WTC11 (cell line): ENCODE measurements at regions not wholly inside any gene's neighbourhood (a gene's known extent, or its start where the extent isn't known, plus 50 kb on each side); places are given as distances from the start of the nearest gene placed in this dataset.

Experiments used
- ATAC-seq: fragments of 200-7000 bp; cut with Tn5 transposase; 2 replicates; pipeline ENCODE4 v1.10.0; 2021; ENCODE audit warnings: mild to moderate bottlenecking, moderate library complexity
- CTCF ChIA-PET: fragments of 300-600 bp; sonication (Branson Sonifier 250); formaldehyde crosslinking; loops from one replicate; lab custom pipeline; 2021; ENCODE audit warnings: antibody characterized with exemption; lab: Charles Lee
- POLR2A ChIA-PET: fragments of 350-600 bp; sonication (Branson Sonifier 250); formaldehyde crosslinking; loops from one replicate; lab custom pipeline; 2021; ENCODE audit warnings: antibody characterized with exemption; lab: Charles Lee
- DNase-seq: peaks from one replicate; pipeline ENCODE4 v3.0.0; 2021; ENCODE audit warnings: low spot score
- H3K27ac Mint-ChIP-seq: 2 replicates; pipeline ENCODE4 v1.8.0; 2021; ENCODE audit warnings: mixed read lengths
- H3K27me3 Mint-ChIP-seq: 2 replicates; pipeline ENCODE4 v1.8.0; 2021; ENCODE audit warnings: low read depth, mild to moderate bottlenecking, moderate library complexity, mixed read lengths
- H3K36me3 Mint-ChIP-seq: 2 replicates; pipeline ENCODE4 v1.8.0; 2021; ENCODE audit warnings: mixed read lengths
- H3K4me1 Mint-ChIP-seq: 2 replicates; pipeline ENCODE4 v1.8.0; 2022; ENCODE audit warnings: mixed read lengths
- H3K4me3 Mint-ChIP-seq: 2 replicates; pipeline ENCODE4 v1.8.0; 2021; ENCODE audit warnings: mild to moderate bottlenecking, moderate library complexity, mixed read lengths
- H3K9me3 Mint-ChIP-seq: 2 replicates; pipeline ENCODE4 v1.8.0; 2021; ENCODE audit warnings: mixed read lengths
- ESRRA ChIP-seq: sonication (generic); formaldehyde crosslinking; IDR thresholded peaks from 2 replicates; pipeline ENCODE4 v1.8.1; 2022; ENCODE audit warnings: mild to moderate bottlenecking, missing genetic modification reagents, borderline replicate concordance
- FOXJ3 ChIP-seq: sonication (generic); formaldehyde crosslinking; IDR thresholded peaks from 2 replicates; pipeline ENCODE4 v1.9.0; 2021; ENCODE audit warnings: missing genetic modification reagents, mild to moderate bottlenecking, borderline replicate concordance
- FOXK1 ChIP-seq: sonication (generic); formaldehyde crosslinking; IDR thresholded peaks from 2 replicates; pipeline ENCODE4 v1.8.0; 2022; ENCODE audit warnings: mild to moderate bottlenecking, moderate library complexity, missing genetic modification reagents
- GABPB1 ChIP-seq: sonication (generic); formaldehyde crosslinking; IDR thresholded peaks from 2 replicates; pipeline ENCODE4 v1.8.1; 2023; ENCODE audit warnings: mild to moderate bottlenecking, missing genetic modification reagents
- MXD4 ChIP-seq: fragments of 250-450 bp; sonication (Bioruptor Pico); IDR thresholded peaks from 2 replicates; pipeline ENCODE4 v1.8.0; 2021; ENCODE audit warnings: mild to moderate bottlenecking, moderate library complexity, borderline replicate concordance
- NFATC4 ChIP-seq: fragments of 250-450 bp; sonication (Bioruptor Pico); IDR thresholded peaks from 2 replicates; pipeline ENCODE4 v1.9.0; 2021; ENCODE audit warnings: mild to moderate bottlenecking
- NR3C1 ChIP-seq: sonication (generic); formaldehyde crosslinking; conservative IDR thresholded peaks from 2 replicates; pipeline ENCODE4 v1.8.1; 2023; ENCODE audit warnings: low read depth, mild to moderate bottlenecking, missing genetic modification reagents
- RORB ChIP-seq: fragments of 250-450 bp; sonication (Bioruptor Pico); IDR thresholded peaks from 2 replicates; pipeline ENCODE4 v1.9.0; 2021; ENCODE audit warnings: mild to moderate bottlenecking
- SP1 ChIP-seq: sonication (generic); formaldehyde crosslinking; conservative IDR thresholded peaks from 2 replicates; pipeline ENCODE4 v1.8.1; 2022; ENCODE audit warnings: missing genetic modification reagents
- ZNF121 ChIP-seq: sonication (generic); formaldehyde crosslinking; IDR thresholded peaks from 2 replicates; pipeline ENCODE4 v1.8.0; 2023; ENCODE audit warnings: missing genetic modification reagents
- ZNF138 ChIP-seq: sonication (generic); formaldehyde crosslinking; conservative IDR thresholded peaks from 2 replicates; pipeline ENCODE4 v1.8.1; 2022; ENCODE audit warnings: mild to moderate bottlenecking, moderate library complexity, missing genetic modification reagents
- ZNF671 ChIP-seq: fragments of 250-450 bp; sonication (Bioruptor Pico); IDR thresholded peaks from 2 replicates; pipeline ENCODE4 v1.8.0; 2021; ENCODE audit warnings: mild to moderate bottlenecking
- TF ChIP-seq, protein P1 (sequence below): sonication (generic); formaldehyde crosslinking; IDR thresholded peaks from 2 replicates; pipeline ENCODE4 v1.8.1; 2022; ENCODE audit warnings: mild to moderate bottlenecking, missing genetic modification reagents, moderate library complexity, borderline replicate concordance
- TF ChIP-seq, protein P2 (sequence below): sonication (generic); formaldehyde crosslinking; IDR thresholded peaks from 2 replicates; pipeline ENCODE4 v1.8.0; 2022; ENCODE audit warnings: missing genetic modification reagents
- TF ChIP-seq, protein P3 (sequence below): sonication (generic); formaldehyde crosslinking; IDR thresholded peaks from 2 replicates; pipeline ENCODE4 v1.8.0; 2023; ENCODE audit warnings: missing genetic modification reagents
- TF ChIP-seq, protein P4 (sequence below): fragments of 250-450 bp; sonication (Bioruptor Pico); conservative IDR thresholded peaks from 2 replicates; pipeline ENCODE4 v1.9.0; 2021; ENCODE audit warnings: mild to moderate bottlenecking
- TF ChIP-seq, protein P5 (sequence below): sonication (generic); formaldehyde crosslinking; IDR thresholded peaks from 2 replicates; pipeline ENCODE4 v1.8.1; 2022; ENCODE audit warnings: mild to moderate bottlenecking, moderate library complexity, missing genetic modification reagents
- TF ChIP-seq, protein P6 (sequence below): sonication (generic); formaldehyde crosslinking; conservative IDR thresholded peaks from 2 replicates; pipeline ENCODE4 v1.8.1; 2023; ENCODE audit warnings: mild to moderate bottlenecking, low read depth, missing genetic modification reagents, moderate library complexity
- TF ChIP-seq, protein P7 (sequence below): fragments of 250-450 bp; sonication (Bioruptor Pico); IDR thresholded peaks from 2 replicates; pipeline ENCODE4 v1.9.0; 2021; ENCODE audit warnings: mild to moderate bottlenecking

DNA sequence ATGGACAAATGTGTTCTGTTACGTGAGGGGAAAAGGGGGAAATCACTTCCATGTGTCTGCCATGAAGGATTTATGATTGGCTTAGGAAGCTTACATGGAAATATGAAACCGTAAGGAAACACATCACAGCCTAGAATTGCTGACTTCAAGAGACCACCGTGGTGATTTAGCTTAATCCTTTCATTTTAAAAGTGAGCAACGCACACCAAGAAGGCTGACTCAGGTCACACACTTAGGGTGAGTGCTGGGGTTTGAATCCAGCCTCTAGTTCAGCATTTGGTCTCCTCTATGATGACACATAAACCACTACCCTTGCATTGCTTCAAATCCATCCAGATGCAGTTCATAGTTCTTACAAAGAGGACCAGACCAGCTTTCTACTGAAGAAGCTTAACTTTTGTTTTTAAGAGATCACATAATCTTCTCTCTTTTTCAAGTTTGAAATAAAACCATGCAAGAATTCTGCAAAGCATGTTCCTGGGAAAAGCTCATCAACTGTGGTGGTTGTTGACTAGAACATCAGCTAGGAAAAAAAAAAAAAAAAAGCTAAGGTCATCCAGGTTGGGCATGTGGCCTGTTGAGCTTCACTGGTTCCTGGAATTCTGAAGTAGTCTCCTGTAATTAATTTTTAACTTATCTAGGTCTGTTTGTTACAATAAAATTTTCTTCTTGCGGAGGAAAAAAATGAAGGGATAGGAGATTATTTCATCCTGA lies 60.2 kb upstream of the KL start:
- no peaks in the 10 kb centered on the region for H3K9me3 Mint-ChIP-seq
- H3K36me3 Mint-ChIP-seq: no peaks in the 10 kb centered on the region
- H3K27me3 Mint-ChIP-seq: peaks cover 24% of the 10 kb centered on the region
- TF ChIP-seq RORB (CRISPR knock-in tag) (no peak), NR3C1 (CRISPR knock-in tag) (no peak), FOXK1 (CRISPR knock-in tag) (no peak), GABPB1 (CRISPR knock-in tag) (no peak), MXD4 (CRISPR knock-in tag) (no peak), ZNF138 (CRISPR knock-in tag) (no peak)
- TF ChIP-seq, protein P1, sequence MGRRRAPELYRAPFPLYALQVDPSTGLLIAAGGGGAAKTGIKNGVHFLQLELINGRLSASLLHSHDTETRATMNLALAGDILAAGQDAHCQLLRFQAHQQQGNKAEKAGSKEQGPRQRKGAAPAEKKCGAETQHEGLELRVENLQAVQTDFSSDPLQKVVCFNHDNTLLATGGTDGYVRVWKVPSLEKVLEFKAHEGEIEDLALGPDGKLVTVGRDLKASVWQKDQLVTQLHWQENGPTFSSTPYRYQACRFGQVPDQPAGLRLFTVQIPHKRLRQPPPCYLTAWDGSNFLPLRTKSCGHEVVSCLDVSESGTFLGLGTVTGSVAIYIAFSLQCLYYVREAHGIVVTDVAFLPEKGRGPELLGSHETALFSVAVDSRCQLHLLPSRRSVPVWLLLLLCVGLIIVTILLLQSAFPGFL (CRISPR knock-in tag): no peak
- TF ChIP-seq, protein P2, sequence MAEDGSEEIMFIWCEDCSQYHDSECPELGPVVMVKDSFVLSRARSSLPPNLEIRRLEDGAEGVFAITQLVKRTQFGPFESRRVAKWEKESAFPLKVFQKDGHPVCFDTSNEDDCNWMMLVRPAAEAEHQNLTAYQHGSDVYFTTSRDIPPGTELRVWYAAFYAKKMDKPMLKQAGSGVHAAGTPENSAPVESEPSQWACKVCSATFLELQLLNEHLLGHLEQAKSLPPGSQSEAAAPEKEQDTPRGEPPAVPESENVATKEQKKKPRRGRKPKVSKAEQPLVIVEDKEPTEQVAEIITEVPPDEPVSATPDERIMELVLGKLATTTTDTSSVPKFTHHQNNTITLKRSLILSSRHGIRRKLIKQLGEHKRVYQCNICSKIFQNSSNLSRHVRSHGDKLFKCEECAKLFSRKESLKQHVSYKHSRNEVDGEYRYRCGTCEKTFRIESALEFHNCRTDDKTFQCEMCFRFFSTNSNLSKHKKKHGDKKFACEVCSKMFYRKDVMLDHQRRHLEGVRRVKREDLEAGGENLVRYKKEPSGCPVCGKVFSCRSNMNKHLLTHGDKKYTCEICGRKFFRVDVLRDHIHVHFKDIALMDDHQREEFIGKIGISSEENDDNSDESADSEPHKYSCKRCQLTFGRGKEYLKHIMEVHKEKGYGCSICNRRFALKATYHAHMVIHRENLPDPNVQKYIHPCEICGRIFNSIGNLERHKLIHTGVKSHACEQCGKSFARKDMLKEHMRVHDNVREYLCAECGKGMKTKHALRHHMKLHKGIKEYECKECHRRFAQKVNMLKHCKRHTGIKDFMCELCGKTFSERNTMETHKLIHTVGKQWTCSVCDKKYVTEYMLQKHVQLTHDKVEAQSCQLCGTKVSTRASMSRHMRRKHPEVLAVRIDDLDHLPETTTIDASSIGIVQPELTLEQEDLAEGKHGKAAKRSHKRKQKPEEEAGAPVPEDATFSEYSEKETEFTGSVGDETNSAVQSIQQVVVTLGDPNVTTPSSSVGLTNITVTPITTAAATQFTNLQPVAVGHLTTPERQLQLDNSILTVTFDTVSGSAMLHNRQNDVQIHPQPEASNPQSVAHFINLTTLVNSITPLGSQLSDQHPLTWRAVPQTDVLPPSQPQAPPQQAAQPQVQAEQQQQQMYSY (CRISPR knock-in tag): no peak
- TF ChIP-seq, protein P3, sequence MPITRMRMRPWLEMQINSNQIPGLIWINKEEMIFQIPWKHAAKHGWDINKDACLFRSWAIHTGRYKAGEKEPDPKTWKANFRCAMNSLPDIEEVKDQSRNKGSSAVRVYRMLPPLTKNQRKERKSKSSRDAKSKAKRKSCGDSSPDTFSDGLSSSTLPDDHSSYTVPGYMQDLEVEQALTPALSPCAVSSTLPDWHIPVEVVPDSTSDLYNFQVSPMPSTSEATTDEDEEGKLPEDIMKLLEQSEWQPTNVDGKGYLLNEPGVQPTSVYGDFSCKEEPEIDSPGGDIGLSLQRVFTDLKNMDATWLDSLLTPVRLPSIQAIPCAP (CRISPR knock-in tag): no peak
- CTCF ChIA-PET: interaction anchor here (0.6 kb wide), 1 partner anchor 10 kb away, joined by 3 read pairs; no protein-coding TSS in a partner anchor
- H3K4me1 Mint-ChIP-seq: no peaks in the 10 kb centered on the region
- no peak overlapping the region for H3K4me3 Mint-ChIP-seq
- ATAC-seq (no peak), DNase-seq (no peak)
- H3K27ac Mint-ChIP-seq: no peak overlapping the region
- POLR2A ChIA-PET: no interaction called here

DNA sequence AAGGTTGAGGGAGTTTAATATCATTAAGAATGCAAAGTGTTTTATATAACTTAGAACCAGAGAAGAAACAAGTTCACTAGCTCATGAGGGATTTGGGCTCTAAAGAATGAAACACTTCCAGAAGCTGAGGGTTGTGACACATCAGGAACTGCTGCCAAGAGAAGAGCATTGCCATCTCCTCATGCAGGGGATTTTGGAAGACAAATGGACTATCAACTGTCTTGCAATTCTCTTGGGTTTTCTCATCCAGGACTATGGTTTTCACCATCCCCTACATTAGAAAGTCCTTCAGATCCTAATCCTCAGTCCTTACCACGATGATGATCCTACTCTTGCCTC lies 59.7 kb upstream of the KL start:
- no peak overlapping the region for H3K27ac Mint-ChIP-seq
- H3K4me1 Mint-ChIP-seq: no peaks in the 10 kb centered on the region
- no peak for ATAC-seq
- no peak for DNase-seq
- H3K27me3 Mint-ChIP-seq: peaks cover 24% of the 10 kb centered on the region
- ChIA-PET POLR2A (no interaction called here), CTCF (interaction anchor here (0.6 kb wide), 1 partner anchor 10 kb away, joined by 3 read pairs; no protein-coding TSS in a partner anchor)
- H3K36me3 Mint-ChIP-seq: no peaks in the 10 kb centered on the region
- no peaks in the 10 kb centered on the region for H3K9me3 Mint-ChIP-seq
- no peak overlapping the region for H3K4me3 Mint-ChIP-seq
- TF ChIP-seq, protein P4, sequence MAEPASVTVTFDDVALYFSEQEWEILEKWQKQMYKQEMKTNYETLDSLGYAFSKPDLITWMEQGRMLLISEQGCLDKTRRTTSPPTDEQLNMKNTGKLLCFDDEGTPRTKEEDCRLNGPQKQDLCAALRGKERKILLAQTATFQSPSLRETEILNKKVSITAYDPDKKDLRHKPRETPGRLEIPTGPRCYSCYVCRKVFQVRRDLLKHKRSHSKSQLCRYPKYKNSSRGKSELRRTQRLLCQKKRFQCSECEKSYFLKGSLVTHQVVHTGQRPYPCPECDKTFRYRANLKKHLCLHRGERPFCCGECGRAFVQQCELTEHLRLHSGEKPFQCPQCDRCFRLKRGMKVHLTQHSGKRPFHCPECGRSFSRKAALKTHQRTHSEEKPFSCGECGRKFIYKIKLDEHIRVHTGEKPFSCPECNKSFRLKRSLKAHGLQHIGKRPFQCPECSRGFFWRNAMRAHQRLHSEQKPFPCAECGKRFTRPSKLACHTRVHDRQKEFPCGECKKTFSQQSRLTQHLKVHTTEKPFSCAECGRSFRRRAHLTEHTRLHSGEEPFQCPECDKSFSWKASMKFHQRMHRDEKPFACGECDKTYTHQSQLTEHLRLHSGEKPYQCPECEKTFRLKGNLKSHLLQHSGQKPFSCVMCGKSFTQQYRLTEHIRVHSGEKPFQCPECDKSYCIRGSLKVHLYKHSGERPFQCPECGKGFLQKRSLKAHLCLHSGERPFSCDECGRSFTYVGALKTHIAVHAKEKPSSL (CRISPR knock-in tag): no peak
- no peak for TF ChIP-seq FOXJ3 (CRISPR knock-in tag)
- TF ChIP-seq ZNF671 (CRISPR knock-in tag): no peak
- TF ChIP-seq SP1 (CRISPR knock-in tag): no peak
- TF ChIP-seq RORB (CRISPR knock-in tag): no peak
- TF ChIP-seq, protein P5, sequence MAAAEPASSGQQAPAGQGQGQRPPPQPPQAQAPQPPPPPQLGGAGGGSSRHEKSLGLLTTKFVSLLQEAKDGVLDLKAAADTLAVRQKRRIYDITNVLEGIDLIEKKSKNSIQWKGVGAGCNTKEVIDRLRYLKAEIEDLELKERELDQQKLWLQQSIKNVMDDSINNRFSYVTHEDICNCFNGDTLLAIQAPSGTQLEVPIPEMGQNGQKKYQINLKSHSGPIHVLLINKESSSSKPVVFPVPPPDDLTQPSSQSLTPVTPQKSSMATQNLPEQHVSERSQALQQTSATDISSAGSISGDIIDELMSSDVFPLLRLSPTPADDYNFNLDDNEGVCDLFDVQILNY (CRISPR knock-in tag): no peak
- TF ChIP-seq, protein P6, sequence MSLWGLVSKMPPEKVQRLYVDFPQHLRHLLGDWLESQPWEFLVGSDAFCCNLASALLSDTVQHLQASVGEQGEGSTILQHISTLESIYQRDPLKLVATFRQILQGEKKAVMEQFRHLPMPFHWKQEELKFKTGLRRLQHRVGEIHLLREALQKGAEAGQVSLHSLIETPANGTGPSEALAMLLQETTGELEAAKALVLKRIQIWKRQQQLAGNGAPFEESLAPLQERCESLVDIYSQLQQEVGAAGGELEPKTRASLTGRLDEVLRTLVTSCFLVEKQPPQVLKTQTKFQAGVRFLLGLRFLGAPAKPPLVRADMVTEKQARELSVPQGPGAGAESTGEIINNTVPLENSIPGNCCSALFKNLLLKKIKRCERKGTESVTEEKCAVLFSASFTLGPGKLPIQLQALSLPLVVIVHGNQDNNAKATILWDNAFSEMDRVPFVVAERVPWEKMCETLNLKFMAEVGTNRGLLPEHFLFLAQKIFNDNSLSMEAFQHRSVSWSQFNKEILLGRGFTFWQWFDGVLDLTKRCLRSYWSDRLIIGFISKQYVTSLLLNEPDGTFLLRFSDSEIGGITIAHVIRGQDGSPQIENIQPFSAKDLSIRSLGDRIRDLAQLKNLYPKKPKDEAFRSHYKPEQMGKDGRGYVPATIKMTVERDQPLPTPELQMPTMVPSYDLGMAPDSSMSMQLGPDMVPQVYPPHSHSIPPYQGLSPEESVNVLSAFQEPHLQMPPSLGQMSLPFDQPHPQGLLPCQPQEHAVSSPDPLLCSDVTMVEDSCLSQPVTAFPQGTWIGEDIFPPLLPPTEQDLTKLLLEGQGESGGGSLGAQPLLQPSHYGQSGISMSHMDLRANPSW: no peak
- no peak for TF ChIP-seq ZNF121 (CRISPR knock-in tag)
- TF ChIP-seq ESRRA (CRISPR knock-in tag): no peak
- TF ChIP-seq NFATC4 (CRISPR knock-in tag): no peak
- TF ChIP-seq, protein P7, sequence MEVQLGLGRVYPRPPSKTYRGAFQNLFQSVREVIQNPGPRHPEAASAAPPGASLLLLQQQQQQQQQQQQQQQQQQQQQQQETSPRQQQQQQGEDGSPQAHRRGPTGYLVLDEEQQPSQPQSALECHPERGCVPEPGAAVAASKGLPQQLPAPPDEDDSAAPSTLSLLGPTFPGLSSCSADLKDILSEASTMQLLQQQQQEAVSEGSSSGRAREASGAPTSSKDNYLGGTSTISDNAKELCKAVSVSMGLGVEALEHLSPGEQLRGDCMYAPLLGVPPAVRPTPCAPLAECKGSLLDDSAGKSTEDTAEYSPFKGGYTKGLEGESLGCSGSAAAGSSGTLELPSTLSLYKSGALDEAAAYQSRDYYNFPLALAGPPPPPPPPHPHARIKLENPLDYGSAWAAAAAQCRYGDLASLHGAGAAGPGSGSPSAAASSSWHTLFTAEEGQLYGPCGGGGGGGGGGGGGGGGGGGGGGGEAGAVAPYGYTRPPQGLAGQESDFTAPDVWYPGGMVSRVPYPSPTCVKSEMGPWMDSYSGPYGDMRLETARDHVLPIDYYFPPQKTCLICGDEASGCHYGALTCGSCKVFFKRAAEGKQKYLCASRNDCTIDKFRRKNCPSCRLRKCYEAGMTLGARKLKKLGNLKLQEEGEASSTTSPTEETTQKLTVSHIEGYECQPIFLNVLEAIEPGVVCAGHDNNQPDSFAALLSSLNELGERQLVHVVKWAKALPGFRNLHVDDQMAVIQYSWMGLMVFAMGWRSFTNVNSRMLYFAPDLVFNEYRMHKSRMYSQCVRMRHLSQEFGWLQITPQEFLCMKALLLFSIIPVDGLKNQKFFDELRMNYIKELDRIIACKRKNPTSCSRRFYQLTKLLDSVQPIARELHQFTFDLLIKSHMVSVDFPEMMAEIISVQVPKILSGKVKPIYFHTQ (CRISPR knock-in tag): no peak
